ENCODE measurements at regions not wholly inside any gene's neighbourhood (a gene's known extent, or its start where the extent isn't known, plus 50 kb on each side); places are given as distances from the start of the nearest gene placed in this dataset.

DNA sequence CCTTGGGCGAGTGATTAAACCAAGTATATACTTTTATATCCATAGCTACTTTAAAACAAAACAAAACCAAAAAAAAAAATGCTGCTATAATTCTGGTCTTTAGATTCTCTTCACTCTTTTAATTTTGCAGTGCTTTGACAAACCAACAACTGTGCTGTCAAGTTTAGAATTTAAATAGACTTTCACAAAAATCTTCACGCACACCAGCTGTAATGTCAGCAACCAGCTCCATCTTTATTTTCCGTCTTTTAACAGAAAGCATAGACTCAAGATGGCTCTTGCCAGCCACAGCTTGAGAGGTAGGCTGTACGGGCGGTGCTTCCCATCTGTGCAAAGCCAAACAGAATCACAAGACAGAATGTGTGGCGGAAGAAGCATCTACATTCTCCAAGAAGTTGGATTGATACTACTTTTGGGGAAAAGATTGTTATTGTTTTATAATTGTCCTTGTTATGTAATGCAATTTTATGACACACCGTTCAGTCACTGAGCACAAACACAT lies 388.3 kb upstream of the MAGEC2 start:
- TF ChIP-seq ZNF324 (tag by site-specific recombination; IDR thresholded peaks at IDR 0.05) (no peak), ZNF768 (tag by site-specific recombination; IDR thresholded peaks at IDR 0.05) (no peak), ZNF792 (tag by site-specific recombination; IDR thresholded peaks at IDR 0.05) (no peak)
